Fibroblast of skin of left biceps (primary cell): ENCODE measurements at regions not wholly inside any gene's neighbourhood (a gene's known extent, or its start where the extent isn't known, plus 50 kb on each side); places are given as distances from the start of the nearest gene placed in this dataset.

Experiments used
- DNase-seq, 2 experiments: peaks; one replicate each; pipeline ENCODE4 v3.0.0-alpha.2; 2013; ENCODE audit warnings: low read depth in 2 of 2

- no peak for DNase-seq
Measured at GRCh38 chr6:119545245-119545644, 195.7 kb upstream of the MAN1A1 start.

- no peak for DNase-seq
Measured at GRCh38 chr6:119544325-119545175, 195.0 kb upstream of the MAN1A1 start.

- DNase-seq: no peak
Measured at GRCh38 chr6:119543332-119543731, 193.8 kb upstream of the MAN1A1 start.

GRCh38 chr6:119542037-119542436, 192.5 kb upstream of the MAN1A1 start:
- no peak for DNase-seq

GRCh38 chr6:119541132-119541905, 191.8 kb upstream of the MAN1A1 start:
- DNase-seq: peak; percentile 100

- no peak for DNase-seq
Measured at GRCh38 chr6:119540417-119540816, 190.9 kb upstream of the MAN1A1 start.

GRCh38 chr6:119539066-119539746, 189.6 kb upstream of the MAN1A1 start:
- no peak for DNase-seq

- no peak for DNase-seq
Measured at GRCh38 chr6:119536666-119537065, 187.1 kb upstream of the MAN1A1 start.

GRCh38 chr6:119535332-119535731, 185.8 kb upstream of the MAN1A1 start:
- DNase-seq: no peak

GRCh38 chr6:119533603-119534279, 184.2 kb upstream of the MAN1A1 start:
- peak; percentile 15 to 20 for DNase-seq

- DNase-seq: no peak
Measured at GRCh38 chr6:119527231-119527578, 177.6 kb upstream of the MAN1A1 start.

- no peak for DNase-seq
Measured at GRCh38 chr6:119526561-119527230, 177.1 kb upstream of the MAN1A1 start.

- no peak for DNase-seq
Measured at GRCh38 chr6:119524410-119524809, 174.8 kb upstream of the MAN1A1 start.

GRCh38 chr6:119523556-119523955, 174.0 kb upstream of the MAN1A1 start:
- no peak for DNase-seq

GRCh38 chr6:119521251-119521650, 171.7 kb upstream of the MAN1A1 start:
- DNase-seq: no peak

GRCh38 chr6:119517428-119517827, 167.9 kb upstream of the MAN1A1 start:
- DNase-seq: no peak

GRCh38 chr6:119514345-119514744, 164.8 kb upstream of the MAN1A1 start:
- DNase-seq: no peak

- DNase-seq: no peak
Measured at GRCh38 chr6:119511024-119511423, 161.5 kb upstream of the MAN1A1 start.

- no peak for DNase-seq
Measured at GRCh38 chr6:119510246-119510645, 160.7 kb upstream of the MAN1A1 start.

- DNase-seq: no peak
Measured at GRCh38 chr6:119506631-119507174, 157.1 kb upstream of the MAN1A1 start.
